IMR-90 (cell line): ENCODE measurements at regions not wholly inside any gene's neighbourhood (a gene's known extent, or its start where the extent isn't known, plus 50 kb on each side); places are given as distances from the start of the nearest gene placed in this dataset.

ENCODE experiments used
- ATAC-seq: fragments of 200-7000 bp; cut with Tn5 transposase; 2 replicates; pipeline ENCODE4 v1.9.1; 2020; ENCODE audit warnings: low read depth, mild to moderate bottlenecking, moderate library complexity
- BruUV-seq: library from RNA; stranded (reverse); fragments of 400-500 nt; replicated peaks from 2 replicates; lab custom pipeline; 2021; lab: Mats Ljungman, UMichigan
- CTCF ChIA-PET: fragments of 300-600 bp; formaldehyde crosslinking; extraction: SDS; loops from one replicate; lab custom pipeline; 2021; ENCODE audit warnings: antibody characterized with exemption; lab: Yijun Ruan, JAX
- POLR2A ChIA-PET: fragments of 300-600 bp; sonication (Branson Sonifier 250); formaldehyde crosslinking; loops from one replicate; lab custom pipeline; 2022; ENCODE audit warnings: antibody characterized with exemption; ENCODE audit not compliant: unreplicated experiment; lab: Charles Lee
- DNase-seq: peaks from one replicate; pipeline ENCODE4 v3.0.0; 2013
- H2AFZ ChIP-seq: replicated peaks from 2 replicates; pipeline ENCODE3; 2013; ENCODE audit warnings: low read length, mild to moderate bottlenecking; ENCODE audit not compliant: poor library complexity
- H2AK5ac ChIP-seq: 2 replicates; pipeline ENCODE4 v1.6.1; 2013; ENCODE audit warnings: low read depth, low read length, inconsistent platforms
- H2AK9ac ChIP-seq: replicated peaks from 2 replicates; pipeline ENCODE3; 2013; ENCODE audit warnings: mild to moderate bottlenecking, low read depth, low read length, moderate library complexity; ENCODE audit not compliant: poor library complexity
- H2BK120ac ChIP-seq: 2 replicates; pipeline ENCODE4 v1.6.1; 2013; ENCODE audit warnings: low read depth, low read length, inconsistent platforms
- H2BK15ac ChIP-seq: 3 replicates; pipeline ENCODE4 v1.6.1; 2013; ENCODE audit warnings: low read depth, low read length, inconsistent platforms
- H2BK20ac ChIP-seq: 2 replicates; pipeline ENCODE4 v1.6.1; 2013; ENCODE audit warnings: low read depth, mild to moderate bottlenecking, inconsistent platforms, low read length, moderate library complexity
- H2BK5ac ChIP-seq: 2 replicates; pipeline ENCODE4 v1.6.1; 2013; ENCODE audit warnings: mild to moderate bottlenecking, low read depth, low read length, inconsistent platforms; ENCODE audit not compliant: poor library complexity, severe bottlenecking
- H3K14ac ChIP-seq: replicated peaks from 2 replicates; pipeline ENCODE4 v1.6.1; 2013; ENCODE audit warnings: low read depth, low read length, inconsistent platforms
- H3K18ac ChIP-seq: 2 replicates; pipeline ENCODE4 v1.6.1; 2013; ENCODE audit warnings: low read depth, low read length, control low read depth
- H3K23ac ChIP-seq: 2 replicates; pipeline ENCODE4 v1.6.1; 2013; ENCODE audit warnings: low read depth, low read length, inconsistent platforms
- H3K27ac ChIP-seq: 2 replicates; pipeline ENCODE4 v1.5.1; 2013; ENCODE audit warnings: mild to moderate bottlenecking, control low read depth, low read length; ENCODE audit not compliant: insufficient read depth
- H3K27me3 ChIP-seq: 2 replicates; pipeline ENCODE4 v1.6.1; 2013; ENCODE audit warnings: low read length; ENCODE audit not compliant: control insufficient read depth, insufficient read depth
- H3K36me3 ChIP-seq: 2 replicates; pipeline ENCODE4 v1.6.1; 2013; ENCODE audit warnings: low read length, mixed read lengths; ENCODE audit not compliant: control insufficient read depth, insufficient read depth
- H3K4ac ChIP-seq: 2 replicates; pipeline ENCODE4 v1.6.1; 2013; ENCODE audit warnings: low read depth, low read length, inconsistent platforms
- H3K4me1 ChIP-seq: 2 replicates; pipeline ENCODE4 v1.6.1; 2013; ENCODE audit warnings: low read length, mixed read lengths; ENCODE audit not compliant: control insufficient read depth, insufficient read depth
- H3K4me2 ChIP-seq: 2 replicates; pipeline ENCODE4 v1.6.1; 2013; ENCODE audit warnings: low read depth, mild to moderate bottlenecking, control low read depth, low read length, moderate library complexity
- H3K4me3 ChIP-seq: 2 replicates; pipeline ENCODE4 v1.5.1; 2013; ENCODE audit warnings: low read depth, mild to moderate bottlenecking, control low read depth, low read length, moderate library complexity; ENCODE audit not compliant: insufficient read depth
- H3K56ac ChIP-seq: 2 replicates; pipeline ENCODE4 v1.6.1; 2013; ENCODE audit warnings: low read length, inconsistent platforms; ENCODE audit not compliant: insufficient read depth; ENCODE audit errors: extremely low read depth
- H3K79me1 ChIP-seq, 2 experiments: 2 replicates each; pipeline ENCODE4 v1.6.1; 2013; ENCODE audit warnings: low read length in 2 of 2, inconsistent platforms in 1 of 2, low read depth in 1 of 2
- H3K9ac ChIP-seq: 2 replicates; pipeline ENCODE4 v1.6.1; 2013; ENCODE audit warnings: low read depth, low read length, control low read depth
- H3K9me1 ChIP-seq: 2 replicates; pipeline ENCODE4 v1.6.1; 2013; ENCODE audit warnings: low read length, inconsistent platforms; ENCODE audit not compliant: insufficient read depth
- H3K9me3 ChIP-seq: 2 replicates; pipeline ENCODE4 v1.6.1; 2013; ENCODE audit warnings: low read length; ENCODE audit not compliant: control insufficient read depth, insufficient read depth
- H4K20me1 ChIP-seq: 2 replicates; pipeline ENCODE4 v1.6.1; 2013; ENCODE audit warnings: low read length, inconsistent platforms; ENCODE audit not compliant: insufficient read depth
- H4K5ac ChIP-seq: 2 replicates; pipeline ENCODE4 v1.6.1; 2013; ENCODE audit warnings: mild to moderate bottlenecking, low read depth, low read length, control low read depth
- H4K8ac ChIP-seq, 2 experiments: 2 replicates each; pipeline ENCODE4 v1.6.1; 2013; ENCODE audit warnings: low read depth in 2 of 2, low read length in 2 of 2, control low read depth in 1 of 2, inconsistent platforms in 1 of 2
- H4K91ac ChIP-seq: 2 replicates; pipeline ENCODE4 v1.6.1; 2013; ENCODE audit warnings: low read depth, low read length, inconsistent platforms; ENCODE audit not compliant: insufficient read depth
- BHLHE40 ChIP-seq: fragments of 150-350 bp; IDR thresholded peaks from 2 replicates; pipeline ENCODE4 v1.6.1; 2016; ENCODE audit warnings: mild to moderate bottlenecking, low read depth, low read length
- CEBPB ChIP-seq: IDR thresholded peaks from 2 replicates; pipeline ENCODE4 v1.6.1; 2012; ENCODE audit warnings: low read depth, low read length, improper control_type of control experiment
- CHD1 ChIP-seq: IDR thresholded peaks from 2 replicates; pipeline ENCODE4 v1.6.1; 2012; ENCODE audit warnings: low read depth, low read length, improper control_type of control experiment
- CTCF ChIP-seq: conservative IDR thresholded peaks from 2 replicates; pipeline ENCODE4 v1.5.1; 2012; ENCODE audit warnings: mild to moderate bottlenecking, low read depth, low read length, improper control_type of control experiment
- ELK1 ChIP-seq: fragments of 150-350 bp; IDR thresholded peaks from 2 replicates; pipeline ENCODE4 v1.6.1; 2016; ENCODE audit warnings: low read depth, mild to moderate bottlenecking, low read length, moderate library complexity, borderline replicate concordance
- FOS ChIP-seq: fragments of 150-350 bp; IDR thresholded peaks from 2 replicates; pipeline ENCODE4 v1.6.1; 2016; ENCODE audit warnings: low read depth, low read length
- MAFK ChIP-seq: IDR thresholded peaks from 2 replicates; pipeline ENCODE4 v1.6.1; 2012; ENCODE audit warnings: low read depth, low read length, improper control_type of control experiment
- MAZ ChIP-seq: IDR thresholded peaks from 2 replicates; pipeline ENCODE4 v1.6.1; 2012; ENCODE audit warnings: low read depth, mild to moderate bottlenecking, low read length, improper control_type of control experiment, moderate library complexity, borderline replicate concordance
- MXI1 ChIP-seq: IDR thresholded peaks from 2 replicates; pipeline ENCODE4 v1.6.1; 2012; ENCODE audit warnings: low read depth, mild to moderate bottlenecking, low read length, moderate library complexity, borderline replicate concordance
- NFE2L2 ChIP-seq: fragments of 150-350 bp; IDR thresholded peaks from 2 replicates; pipeline ENCODE4 v1.6.1; 2016; ENCODE audit warnings: low read depth, mild to moderate bottlenecking, low read length
- POLR2A ChIP-seq: IDR thresholded peaks from 2 replicates; pipeline ENCODE4 v1.6.1; 2012; ENCODE audit warnings: mild to moderate bottlenecking, low read depth, low read length
- RAD21 ChIP-seq: IDR thresholded peaks from 2 replicates; pipeline ENCODE4 v1.6.1; 2012; ENCODE audit warnings: low read length, improper control_type of control experiment
- RCOR1 ChIP-seq: IDR thresholded peaks from 2 replicates; pipeline ENCODE4 v1.6.1; 2012; ENCODE audit warnings: mild to moderate bottlenecking, low read length, improper control_type of control experiment; ENCODE audit not compliant: insufficient replicate concordance
- RFX5 ChIP-seq: IDR thresholded peaks from 2 replicates; pipeline ENCODE4 v1.8.0; 2012; ENCODE audit warnings: low read depth, mild to moderate bottlenecking, low read length, moderate library complexity
- SMC3 ChIP-seq: fragments of 150-350 bp; IDR thresholded peaks from 2 replicates; pipeline ENCODE4 v1.6.1; 2016; ENCODE audit warnings: low read depth, mild to moderate bottlenecking, antibody characterized with exemption, low read length, moderate library complexity
- USF2 ChIP-seq: fragments of 150-350 bp; IDR thresholded peaks from 2 replicates; pipeline ENCODE4 v1.6.1; 2017; ENCODE audit warnings: mild to moderate bottlenecking, antibody characterized with exemption, low read length, low read depth
- WGBS, 2 experiments: methylation state at CpG; one replicate each; pipeline versions ENCODE4 v1.1.5 to v1.1.7; 2013; ENCODE audit warnings: missing lambda C conversion rate in 2 of 2; ENCODE audit not compliant: insufficient read length in 1 of 2; ENCODE audit errors: extremely low coverage in 2 of 2; 5-methylcytosine and 5-hydroxymethylcytosine counted together
- dilution Hi-C: fragments of 300-500 bp; cut with HindIII; formaldehyde crosslinking; loops from one replicate; pipeline ENCODE4 v1.14.3; 2018; ENCODE audit warnings: low sequenced_read_pairs; ENCODE audit not compliant: unreplicated experiment
- in situ Hi-C: fragments of 300-500 bp; cut with MboI; formaldehyde crosslinking; loops from 3 replicates; pipeline ENCODE4 v1.14.3; 2019; ENCODE audit warnings: low sequenced_read_pairs, inconsistent platforms, mixed read lengths
- intact Hi-C: fragments of 100-400 bp; cut with micrococcal nuclease; formaldehyde crosslinking; loops from 2 replicates; pipeline ENCODE4 v1.10.0; 2022

GRCh38 chr6:4360920-4361319, 225.5 kb upstream of the ECI2 start:
- CTCF ChIA-PET, result no interaction called here
- Histone ChIP-seq H2BK5ac (no peak overlapping the region), H3K27ac (no peak overlapping the region), H2AK9ac (no peak overlapping the region), H2BK20ac (no peak overlapping the region), H3K27me3 (no peaks in the 10 kb centered on the region), H2AK5ac (peak overlapping the region; percentile 46), H2AFZ (no peak overlapping the region), H3K36me3 (no peaks in the 10 kb centered on the region), H3K79me1 (no peaks in the 10 kb centered on the region), H3K18ac (no peak overlapping the region), H3K4ac (no peak overlapping the region), H3K56ac (no peak overlapping the region), H3K9me1 (peaks cover 14% of the 10 kb centered on the region), H4K20me1 (no peaks in the 10 kb centered on the region), H4K8ac (no peak overlapping the region), H3K9ac (no peak overlapping the region), H3K4me3 (no peak overlapping the region), H3K4me2 (no peak overlapping the region), H3K9me3 (no peaks in the 10 kb centered on the region), H2BK15ac (no peak overlapping the region), H3K23ac (no peak overlapping the region), H4K5ac (no peak overlapping the region), H4K91ac (no peak overlapping the region), H3K14ac (no peak overlapping the region), H2BK120ac (no peak overlapping the region), H3K4me1 (peaks cover 8% of the 10 kb centered on the region)
- intact Hi-C loops (no loop called here), dilution Hi-C loops (no loop called here), in situ Hi-C loops (no loop called here)
- no peak for TF ChIP-seq FOS
- no peak for TF ChIP-seq BHLHE40
- no peak for TF ChIP-seq POLR2A
- TF ChIP-seq USF2, result no peak
- TF ChIP-seq SMC3, result no peak
- TF ChIP-seq MXI1, result no peak
- TF ChIP-seq MAFK, result no peak
- TF ChIP-seq NFE2L2, result no peak
- TF ChIP-seq MAZ, result no peak
- no peak for TF ChIP-seq CEBPB
- no peak for TF ChIP-seq CTCF
- no peak for TF ChIP-seq CHD1
- TF ChIP-seq RFX5, result no peak
- no peak for TF ChIP-seq RCOR1
- TF ChIP-seq ELK1, result no peak
- TF ChIP-seq RAD21, result no peak
- ATAC-seq (no peak), DNase-seq (no peak)
- POLR2A ChIA-PET, result no interaction called here
- no TSS peak for BruUV-seq
- WGBS, 2 experiments, result 94% methylated on average over 2 of the region's 6 CpGs; no CpG with 5 or more reads in 1 of the 2 experiments
